Panc1 (cell line): ENCODE measurements at regions not wholly inside any gene's neighbourhood (a gene's known extent, or its start where the extent isn't known, plus 50 kb on each side); places are given as distances from the start of the nearest gene placed in this dataset.

ENCODE experiments used
- ATAC-seq: fragments of 200-7000 bp; cut with Tn5 transposase; 2 replicates; pipeline ENCODE4 v1.9.1; 2020; ENCODE audit warnings: mild to moderate bottlenecking, moderate library complexity
- BruUV-seq: library from RNA; stranded (reverse); fragments of 400-500 nt; replicated peaks from 2 replicates; lab custom pipeline; 2021; lab: Mats Ljungman, UMichigan
- CTCF ChIA-PET: fragments of 300-600 bp; sonication (Branson Sonifier 250); formaldehyde crosslinking; loops from one replicate; lab custom pipeline; 2022; ENCODE audit warnings: antibody characterized with exemption; lab: Charles Lee
- POLR2A ChIA-PET: fragments of 300-600 bp; sonication (Branson Sonifier 250); formaldehyde crosslinking; loops from one replicate; lab custom pipeline; 2022; ENCODE audit warnings: antibody characterized with exemption; lab: Charles Lee
- DNase-seq: peaks from one replicate; pipeline ENCODE4 v3.0.0-alpha.2; 2010; ENCODE audit warnings: low read depth, low spot score
- H3K27ac ChIP-seq: 2 replicates; pipeline ENCODE4 v1.5.1; 2011; ENCODE audit warnings: mild to moderate bottlenecking, low read length, inconsistent platforms
- H3K27me3 ChIP-seq: fragments of 200-500 bp; sonication (Bioruptor generic); 2 replicates; pipeline ENCODE4 v1.6.0; 2014; ENCODE audit warnings: low read length, inconsistent platforms; ENCODE audit not compliant: control insufficient read depth, insufficient read depth
- H3K36me3 ChIP-seq: fragments of 200-500 bp; sonication (Bioruptor generic); 2 replicates; pipeline ENCODE4 v1.5.1; 2014; ENCODE audit warnings: inconsistent platforms, mild to moderate bottlenecking, low read length, moderate library complexity; ENCODE audit not compliant: control insufficient read depth, insufficient read depth
- H3K4me1 ChIP-seq: 2 replicates; pipeline ENCODE4 v1.5.1; 2011; ENCODE audit warnings: inconsistent platforms, mild to moderate bottlenecking, low read length, moderate library complexity; ENCODE audit not compliant: control insufficient read depth, insufficient read depth
- H3K4me3 ChIP-seq, 2 experiments: 2 replicates each; pipeline ENCODE4 v1.5.1; 2011 to 2012; ENCODE audit warnings: low read depth in 2 of 2, low read length in 2 of 2, mild to moderate bottlenecking in 2 of 2, inconsistent platforms in 1 of 2, moderate library complexity in 1 of 2
- H3K9me3 ChIP-seq: fragments of 200-500 bp; sonication (Bioruptor generic); 2 replicates; pipeline ENCODE4 v1.5.1; 2014; ENCODE audit warnings: low read depth, mild to moderate bottlenecking, inconsistent platforms, low read length, moderate library complexity; ENCODE audit not compliant: control insufficient read depth, insufficient read depth
- CTCF ChIP-seq: fragments of 450-650 bp; IDR thresholded peaks from 2 replicates; pipeline ENCODE4 v1.5.1; 2017; ENCODE audit warnings: mild to moderate bottlenecking
- POLR2AphosphoS5 ChIP-seq: IDR thresholded peaks from 2 replicates; pipeline ENCODE4 v1.6.1; 2012; ENCODE audit warnings: mild to moderate bottlenecking, low read depth, low read length, moderate library complexity
- REST ChIP-seq, 2 experiments: IDR thresholded peaks; 2 replicates each; pipeline ENCODE4 v1.6.1; 2011 to 2012; ENCODE audit warnings: low read depth in 2 of 2, control low read depth in 1 of 2, low read length in 1 of 2, mild to moderate bottlenecking in 1 of 2, moderate library complexity in 1 of 2; ENCODE audit not compliant: insufficient read depth in 1 of 2
- SIN3A ChIP-seq: IDR thresholded peaks from 2 replicates; pipeline ENCODE4 v1.6.1; 2012; ENCODE audit warnings: low read depth, mild to moderate bottlenecking, low read length, moderate library complexity, borderline replicate concordance; ENCODE audit not compliant: insufficient read depth
- TCF7L2 ChIP-seq: IDR thresholded peaks from 2 replicates; pipeline ENCODE4 v1.6.1; 2011; ENCODE audit warnings: mild to moderate bottlenecking, low read depth, low read length, inconsistent platforms
- in situ Hi-C: cut with HindIII; loops from 2 replicates; pipeline ENCODE4 v1.10.0; 2016; ENCODE audit warnings: low sequenced_read_pairs, low pct_unique_long_range_greater_than_20kb
- intact Hi-C: fragments of 100-400 bp; cut with micrococcal nuclease; formaldehyde crosslinking; loops from one replicate; pipeline ENCODE4 v1.10.0; 2022; ENCODE audit not compliant: unreplicated experiment

GRCh38 chr10:83909001-83909400 is 230.3 kb upstream of the GHITM start:
- H3K9me3 ChIP-seq, result no peaks in the 10 kb centered on the region
- H3K4me1 ChIP-seq, result no peaks in the 10 kb centered on the region
- TF ChIP-seq TCF7L2 (no peak), REST (IDR thresholded peaks at IDR 0.05; ENCODE audit: insufficient read depth in 1 of 2, low read depth in 2 of 2, low read length in 1 of 2) (no peak), SIN3A (no peak), CTCF (no peak), POLR2AphosphoS5 (no peak)
- ATAC-seq (no peak), DNase-seq (no peak)
- intact Hi-C loops, result no loop called here
- no peaks in the 10 kb centered on the region for H3K27me3 ChIP-seq
- no TSS peak for BruUV-seq
- H3K4me3 ChIP-seq, result no peak overlapping the region
- ChIA-PET POLR2A (no interaction called here), CTCF (interaction anchor here (0.6 kb wide), 1 partner anchor 508 kb away, joined by 3 read pairs; no protein-coding TSS in a partner anchor)
- in situ Hi-C loops, result no loop called here
- no peaks in the 10 kb centered on the region for H3K36me3 ChIP-seq
- no peak overlapping the region for H3K27ac ChIP-seq

GRCh38 chr10:83915801-83916200 is 223.5 kb upstream of the GHITM start:
- ChIA-PET POLR2A (no interaction called here), CTCF (no interaction called here)
- ATAC-seq, result no peak
- intact Hi-C loops, result no loop called here
- TF ChIP-seq TCF7L2 (no peak), CTCF (no peak), SIN3A (no peak), REST (IDR thresholded peaks at IDR 0.05; ENCODE audit: insufficient read depth in 1 of 2, low read depth in 2 of 2, low read length in 1 of 2) (no peak), POLR2AphosphoS5 (no peak)
- H3K36me3 ChIP-seq, result no peaks in the 10 kb centered on the region
- H3K4me3 ChIP-seq, result no peak overlapping the region
- no peak for DNase-seq
- no peaks in the 10 kb centered on the region for H3K27me3 ChIP-seq
- no peaks in the 10 kb centered on the region for H3K4me1 ChIP-seq
- in situ Hi-C loops, result no loop called here
- no peak overlapping the region for H3K27ac ChIP-seq
- no TSS peak for BruUV-seq
- no peaks in the 10 kb centered on the region for H3K9me3 ChIP-seq
